DOHH2 (cell line): ENCODE measurements at regions not wholly inside any gene's neighbourhood (a gene's known extent, or its start where the extent isn't known, plus 50 kb on each side); places are given as distances from the start of the nearest gene placed in this dataset.

Source experiments
- CTCF ChIP-seq: fragments of 200-600 bp; sonication (generic); IDR thresholded peaks from one replicate; pipeline ENCODE4 v1.5.1; 2014; ENCODE audit warnings: antibody characterized with exemption, mild to moderate bottlenecking, low read depth, low read length; ENCODE audit not compliant: poor library complexity, severe bottlenecking
- EZH2phosphoT487 ChIP-seq: fragments of 200-600 bp; sonication (generic); IDR thresholded peaks from 2 replicates; pipeline ENCODE4 v1.6.1; 2017; ENCODE audit warnings: borderline replicate concordance, mild to moderate bottlenecking, antibody characterized with exemption, low read length, moderate library complexity, mixed read lengths

- TF ChIP-seq CTCF: no peak
- TF ChIP-seq EZH2phosphoT487: no peak
These were observed 432.6 kb upstream of the CDH4 start for GRCh38 chr20:60819511-60819910.
